Spleen (tissue), 7 donors: ENCODE measurements at regions not wholly inside any gene's neighbourhood (a gene's known extent, or its start where the extent isn't known, plus 50 kb on each side); places are given as distances from the start of the nearest gene placed in this dataset.

Experiments used
- CTCF ChIP-seq, 11 experiments: fragments of 200-600 bp in 7 of 11; fragments of 450-650 bp in 4 of 11; sonication (generic) in 4 of 11; IDR thresholded peaks in 8 of 11; conservative IDR thresholded peaks in 3 of 11; 1 replicate in 7 of 11; 2 replicates in 4 of 11; pipeline versions ENCODE4 v1.4.0 to v1.8.0; 2016 to 2021; ENCODE audit warnings: antibody characterized with exemption in 11 of 11, inconsistent platforms in 4 of 11, mild to moderate bottlenecking in 1 of 11
- POLR2A ChIP-seq, 3 donors: fragments of 450-650 bp; IDR thresholded peaks; one replicate each; pipeline ENCODE4 v1.5.1; 2017; ENCODE audit warnings: antibody characterized with exemption in 3 of 3, mild to moderate bottlenecking in 1 of 3
- donor health status: DM: no; HTN: no; CAD: no; lungs with moderate emphysema.
- donor health status: DM: no; HTN: no; CAD: no.
- donor health status: DM: no; HTN: no; CAD: no.

GRCh38 chr4:136392576-136392975 is 1139.7 kb downstream of the PCDH18 start:
- TF ChIP-seq CTCF (IDR thresholded peaks at IDR 0.05 in 8 of 11, conservative IDR thresholded peaks at IDR 0.05 in 3 of 11) (no peak), POLR2A (IDR thresholded peaks at IDR 0.05) (no peak)
